Sigmoid colon (tissue), 6 donors: ENCODE measurements at regions not wholly inside any gene's neighbourhood (a gene's known extent, or its start where the extent isn't known, plus 50 kb on each side); places are given as distances from the start of the nearest gene placed in this dataset.

Experiments used
- DNase-seq: peaks from one replicate; pipeline ENCODE4 v3.0.0-alpha.2; 2019
- H3K27ac ChIP-seq, 4 donors: fragments of 200-600 bp; sonication (generic); one replicate each; pipeline ENCODE4 v1.5.1; 2016 to 2019; ENCODE audit warnings: mild to moderate bottlenecking in 1 of 4
- H3K27me3 ChIP-seq, 3 donors: fragments of 200-600 bp; sonication (generic); one replicate each; pipeline ENCODE4 v1.5.1; 2019; ENCODE audit warnings: mild to moderate bottlenecking in 1 of 3
- H3K36me3 ChIP-seq, 4 donors: fragments of 200-600 bp; sonication (generic); one replicate each; pipeline ENCODE4 v1.5.1; 2016 to 2019
- H3K4me1 ChIP-seq, 4 donors: fragments of 200-600 bp; sonication (generic); one replicate each; pipeline ENCODE4 v1.5.1; 2017 to 2019
- H3K4me3 ChIP-seq, 4 donors: fragments of 200-600 bp; sonication (generic); one replicate each; pipeline ENCODE4 v1.5.1; 2017 to 2019; ENCODE audit warnings: mild to moderate bottlenecking in 2 of 4, moderate library complexity in 1 of 4
- H3K9me3 ChIP-seq, 4 donors: fragments of 200-600 bp in 3 of 4; sonication (generic) in 3 of 4; one replicate each; pipeline versions ENCODE4 v1.5.1 to v1.6.1; 2013 to 2019
- CTCF ChIP-seq, 4 experiments: fragments of 450-650 bp in 3 of 4; fragments of 200-600 bp in 1 of 4; IDR thresholded peaks; one replicate each; pipeline ENCODE4 v1.5.1; 2016 to 2019; ENCODE audit warnings: antibody characterized with exemption in 4 of 4, mild to moderate bottlenecking in 3 of 4, moderate library complexity in 2 of 4
- EP300 ChIP-seq, 4 donors: sonication (generic); formaldehyde crosslinking; IDR thresholded peaks; one replicate each; pipeline ENCODE4 v1.6.1; 2017; ENCODE audit warnings: antibody characterized with exemption in 4 of 4
- POLR2A ChIP-seq, 2 donors: fragments of 450-650 bp; IDR thresholded peaks; one replicate each; pipeline ENCODE4 v1.6.1; 2016; ENCODE audit warnings: antibody characterized with exemption in 2 of 2, mild to moderate bottlenecking in 2 of 2, moderate library complexity in 2 of 2
- POLR2AphosphoS5 ChIP-seq, 4 donors: sonication (generic); formaldehyde crosslinking; IDR thresholded peaks; one replicate each; pipeline ENCODE4 v1.6.1; 2017; ENCODE audit warnings: antibody characterized with exemption in 4 of 4
- WGBS, 2 donors: extraction: QIAGEN DNeasy Blood & Tissue Kit; methylation state at CpG; one replicate each; pipeline ENCODE4 v1.1.7; 2013; 5-methylcytosine and 5-hydroxymethylcytosine counted together
- intact Hi-C: fragments of 100-400 bp; cut with DNase I; formaldehyde crosslinking; loops from one replicate; pipeline ENCODE4 v1.15.1; 2023
- donor health status: healthy with polysubstance abuse.
- donor health status: healthy.

- H3K4me3 ChIP-seq: no peak overlapping the region
- no peak overlapping the region for H3K27ac ChIP-seq
- no peak for DNase-seq
- TF ChIP-seq POLR2AphosphoS5 (IDR thresholded peaks at IDR 0.05) (peak; percentile 47 to 81 (median 68)), CTCF (IDR thresholded peaks at IDR 0.05) (no peak), EP300 (IDR thresholded peaks at IDR 0.05) (peak in 2 of 4 donors; percentile 6 to 23), POLR2A (IDR thresholded peaks at IDR 0.05) (no peak)
- no peaks in the 10 kb centered on the region for H3K27me3 ChIP-seq
- no peaks in the 10 kb centered on the region for H3K36me3 ChIP-seq
- intact Hi-C loops: no loop called here
- no peaks in the 10 kb centered on the region for H3K9me3 ChIP-seq
- WGBS, 2 donors: 78 to 84% methylated on average over 3 of the region's 3 CpGs
- peaks cover 0 to 10% (median 7%) of the 10 kb centered on the region in 4 donors for H3K4me1 ChIP-seq
Observed at GRCh38 chr9:2377117-2377516, 244.5 kb upstream of the VLDLR start.

GRCh38 chr9:2377834-2378233 is 243.8 kb upstream of the VLDLR start:
- H3K4me3 ChIP-seq: no peak overlapping the region
- H3K36me3 ChIP-seq: no peaks in the 10 kb centered on the region
- no peak overlapping the region for H3K27ac ChIP-seq
- peaks cover 0 to 10% (median 7%) of the 10 kb centered on the region in 4 donors for H3K4me1 ChIP-seq
- DNase-seq: no peak
- no peaks in the 10 kb centered on the region for H3K9me3 ChIP-seq
- no peaks in the 10 kb centered on the region for H3K27me3 ChIP-seq
- intact Hi-C loops: no loop called here
- WGBS, 2 donors: 79 to 85% methylated on average over 1 of the region's 1 CpG
- TF ChIP-seq EP300 (IDR thresholded peaks at IDR 0.05): no peak
- TF ChIP-seq CTCF (IDR thresholded peaks at IDR 0.05): no peak
- TF ChIP-seq POLR2AphosphoS5 (IDR thresholded peaks at IDR 0.05): no peak
- TF ChIP-seq POLR2A (IDR thresholded peaks at IDR 0.05): no peak

- Histone ChIP-seq H3K27me3 (no peaks in the 10 kb centered on the region), H3K4me3 (no peak overlapping the region), H3K4me1 (peaks cover 0 to 10% (median 7%) of the 10 kb centered on the region in 4 donors), H3K27ac (no peak overlapping the region), H3K9me3 (no peaks in the 10 kb centered on the region), H3K36me3 (no peaks in the 10 kb centered on the region)
- 66 to 79% methylated on average over 3 of the region's 3 CpGs for WGBS, 2 donors
- no peak for DNase-seq
- intact Hi-C loops: no loop called here
- TF ChIP-seq POLR2A (IDR thresholded peaks at IDR 0.05) (no peak), CTCF (IDR thresholded peaks at IDR 0.05) (no peak), EP300 (IDR thresholded peaks at IDR 0.05) (no peak), POLR2AphosphoS5 (IDR thresholded peaks at IDR 0.05) (no peak)
Observed at GRCh38 chr9:2378266-2378665, 243.3 kb upstream of the VLDLR start.

- Histone ChIP-seq H3K9me3 (no peaks in the 10 kb centered on the region), H3K27me3 (no peaks in the 10 kb centered on the region), H3K27ac (no peak overlapping the region), H3K4me3 (no peak overlapping the region), H3K36me3 (no peaks in the 10 kb centered on the region), H3K4me1 (peaks cover 0 to 10% (median 7%) of the 10 kb centered on the region in 4 donors)
- DNase-seq: no peak
- 80 to 93% methylated on average over 1 of the region's 1 CpG for WGBS, 2 donors
- TF ChIP-seq CTCF (IDR thresholded peaks at IDR 0.05) (no peak), POLR2A (IDR thresholded peaks at IDR 0.05) (no peak), EP300 (IDR thresholded peaks at IDR 0.05) (no peak), POLR2AphosphoS5 (IDR thresholded peaks at IDR 0.05) (no peak)
- intact Hi-C loops: no loop called here
Observed at GRCh38 chr9:2378816-2379215, 242.8 kb upstream of the VLDLR start.

- intact Hi-C loops: no loop called here
Observed at GRCh38 chr9:2384741-2385140, 236.8 kb upstream of the VLDLR start.

More at GRCh38 chr9:2384741-2385140, 236.8 kb upstream of the VLDLR start:
- no peak overlapping the region for H3K27ac ChIP-seq
- WGBS, 2 donors: 26 to 40% methylated on average over 1 of the region's 1 CpG
- no peaks in the 10 kb centered on the region for H3K36me3 ChIP-seq
- no peaks in the 10 kb centered on the region for H3K9me3 ChIP-seq
- TF ChIP-seq CTCF (IDR thresholded peaks at IDR 0.05) (no peak), POLR2A (IDR thresholded peaks at IDR 0.05) (no peak), POLR2AphosphoS5 (IDR thresholded peaks at IDR 0.05) (no peak), EP300 (IDR thresholded peaks at IDR 0.05) (no peak)
- H3K27me3 ChIP-seq: no peaks in the 10 kb centered on the region
- DNase-seq: no peak
- no peaks in the 10 kb centered on the region for H3K4me1 ChIP-seq
- H3K4me3 ChIP-seq: no peak overlapping the region
